GM10266 (cell line): ENCODE measurements at regions not wholly inside any gene's neighbourhood (a gene's known extent, or its start where the extent isn't known, plus 50 kb on each side); places are given as distances from the start of the nearest gene placed in this dataset.

Experiments used
- DNase-seq: peaks from one replicate; pipeline ENCODE4 v3.0.0; 2012; ENCODE audit errors: extremely low spot score
- TF ChIP-seq, protein P1 (sequence below): IDR thresholded peaks from 2 replicates; pipeline ENCODE4 v1.5.1; 2012; ENCODE audit warnings: mild to moderate bottlenecking, low read depth; ENCODE audit not compliant: control insufficient read depth, insufficient read depth; ENCODE audit errors: missing control alignments

DNA sequence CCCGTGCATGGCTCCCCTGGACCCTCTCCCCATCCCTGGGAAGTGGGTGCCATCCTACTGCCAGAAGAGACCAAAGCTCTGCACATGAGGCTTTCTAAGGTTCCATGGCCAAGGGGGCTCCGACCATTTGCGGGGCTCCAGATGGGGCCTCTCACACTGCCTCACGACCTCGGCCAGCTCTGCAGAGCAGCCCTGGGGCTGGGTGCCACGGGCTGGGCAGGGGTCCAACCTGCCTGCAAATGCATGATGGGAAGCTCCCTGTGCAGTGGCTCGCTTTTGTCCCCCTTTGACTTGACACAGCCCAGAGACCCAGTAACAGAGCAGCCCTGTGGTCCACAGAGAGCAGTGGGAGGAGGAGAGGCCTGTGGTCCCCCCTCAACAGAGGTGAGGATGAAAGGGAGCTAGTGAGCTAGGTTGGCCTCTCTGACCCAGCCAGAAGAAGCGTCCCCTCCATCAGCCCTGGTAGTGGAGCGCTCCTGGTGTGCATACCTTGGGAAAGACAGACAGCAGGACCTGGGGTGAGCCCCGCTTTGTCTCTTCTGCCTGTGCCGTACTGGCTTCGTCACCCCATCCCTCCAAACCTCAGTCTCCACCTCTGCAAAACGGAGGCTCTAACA is 174.1 kb downstream of the DDX1 start:
- TF ChIP-seq, protein P1, sequence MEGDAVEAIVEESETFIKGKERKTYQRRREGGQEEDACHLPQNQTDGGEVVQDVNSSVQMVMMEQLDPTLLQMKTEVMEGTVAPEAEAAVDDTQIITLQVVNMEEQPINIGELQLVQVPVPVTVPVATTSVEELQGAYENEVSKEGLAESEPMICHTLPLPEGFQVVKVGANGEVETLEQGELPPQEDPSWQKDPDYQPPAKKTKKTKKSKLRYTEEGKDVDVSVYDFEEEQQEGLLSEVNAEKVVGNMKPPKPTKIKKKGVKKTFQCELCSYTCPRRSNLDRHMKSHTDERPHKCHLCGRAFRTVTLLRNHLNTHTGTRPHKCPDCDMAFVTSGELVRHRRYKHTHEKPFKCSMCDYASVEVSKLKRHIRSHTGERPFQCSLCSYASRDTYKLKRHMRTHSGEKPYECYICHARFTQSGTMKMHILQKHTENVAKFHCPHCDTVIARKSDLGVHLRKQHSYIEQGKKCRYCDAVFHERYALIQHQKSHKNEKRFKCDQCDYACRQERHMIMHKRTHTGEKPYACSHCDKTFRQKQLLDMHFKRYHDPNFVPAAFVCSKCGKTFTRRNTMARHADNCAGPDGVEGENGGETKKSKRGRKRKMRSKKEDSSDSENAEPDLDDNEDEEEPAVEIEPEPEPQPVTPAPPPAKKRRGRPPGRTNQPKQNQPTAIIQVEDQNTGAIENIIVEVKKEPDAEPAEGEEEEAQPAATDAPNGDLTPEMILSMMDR, result no peak

DNA sequence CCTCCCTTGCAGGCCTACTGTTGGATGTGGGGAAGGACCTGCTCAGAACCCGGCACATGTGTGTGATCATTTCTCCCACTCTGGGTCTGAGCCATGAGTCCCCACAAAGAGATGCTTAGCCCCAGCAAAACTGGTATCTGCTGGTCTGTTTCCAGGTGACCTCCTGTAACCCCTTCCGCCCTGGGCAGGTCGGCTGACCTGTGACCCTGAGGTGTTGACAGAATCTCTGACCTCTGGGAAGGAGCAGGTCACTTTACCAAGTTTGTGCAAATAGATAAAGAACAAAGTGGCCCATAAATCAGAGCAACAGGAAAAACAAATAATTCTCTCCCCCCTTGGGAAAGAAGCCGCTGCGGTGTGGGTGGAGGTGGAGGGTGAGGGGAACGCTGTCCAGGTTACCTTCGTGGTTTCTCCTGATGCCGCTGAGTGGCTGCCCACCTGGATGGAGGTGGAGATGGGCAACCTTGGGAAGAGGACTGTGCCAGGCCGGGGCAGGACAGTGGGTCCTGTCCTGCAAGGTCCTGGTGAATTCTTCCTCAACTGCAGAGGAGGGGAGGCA is 174.0 kb upstream of the MYCN start:
- DNase-seq, result no peak
- TF ChIP-seq, protein P1, result no peak

More for the DNA sequence above, 174.1 kb downstream of the DDX1 start:
- no peak for DNase-seq

DNA sequence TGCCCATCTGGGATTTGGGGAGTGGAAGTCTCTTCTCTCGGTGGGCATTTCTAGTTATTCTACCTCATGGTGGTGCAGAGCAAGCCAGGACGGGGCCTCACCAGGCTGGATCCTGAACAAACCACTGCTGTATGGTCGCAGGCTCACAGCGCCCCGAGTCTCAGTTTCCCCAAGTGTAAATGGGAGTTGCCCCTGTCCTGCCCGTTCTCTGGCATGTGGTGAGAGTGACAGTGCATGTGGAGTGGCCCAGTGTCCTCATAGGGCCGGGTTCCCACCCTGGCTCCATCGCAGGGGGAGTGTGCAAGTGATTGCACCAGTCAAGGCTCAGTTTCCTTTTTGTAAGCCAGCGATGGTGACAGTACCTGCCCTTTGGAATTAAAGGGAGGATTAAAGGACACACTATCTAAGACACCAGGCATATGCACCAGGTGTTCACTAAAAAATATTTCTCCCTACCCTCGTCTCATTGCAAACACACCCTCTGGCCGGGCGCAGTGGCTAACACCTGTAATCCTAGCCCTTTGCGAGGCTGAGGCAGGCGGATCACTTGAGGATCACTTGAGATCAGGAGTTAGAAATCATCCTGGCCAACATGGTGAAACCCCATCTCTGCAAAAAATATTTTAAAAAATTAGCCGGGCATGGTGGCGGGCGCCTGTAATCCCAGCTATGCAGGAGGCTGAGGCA is 173.3 kb upstream of the MYCN start:
- DNase-seq, result no peak
- TF ChIP-seq, protein P1, result no peak

DNA sequence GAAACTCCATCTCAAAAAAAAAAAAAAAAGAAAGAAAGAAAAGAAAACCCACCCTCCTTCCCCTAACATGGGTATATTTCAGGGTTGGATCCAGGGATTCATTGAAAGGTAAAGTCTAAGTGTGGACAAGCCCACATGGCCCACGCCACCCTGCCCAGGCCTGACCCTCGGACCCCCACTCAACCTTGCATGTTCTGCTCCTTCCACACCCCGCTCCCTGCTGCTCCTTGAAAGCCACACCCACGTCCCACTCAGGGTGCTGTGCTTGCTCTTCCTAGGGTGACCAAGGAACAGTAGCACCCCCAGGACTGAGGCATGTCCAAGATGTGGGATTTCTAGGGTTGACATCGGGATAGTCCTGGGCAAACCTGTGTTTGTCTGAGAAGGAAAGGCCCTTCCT is 172.7 kb upstream of the MYCN start:
- DNase-seq, result no peak
- TF ChIP-seq, protein P1, result no peak

DNA sequence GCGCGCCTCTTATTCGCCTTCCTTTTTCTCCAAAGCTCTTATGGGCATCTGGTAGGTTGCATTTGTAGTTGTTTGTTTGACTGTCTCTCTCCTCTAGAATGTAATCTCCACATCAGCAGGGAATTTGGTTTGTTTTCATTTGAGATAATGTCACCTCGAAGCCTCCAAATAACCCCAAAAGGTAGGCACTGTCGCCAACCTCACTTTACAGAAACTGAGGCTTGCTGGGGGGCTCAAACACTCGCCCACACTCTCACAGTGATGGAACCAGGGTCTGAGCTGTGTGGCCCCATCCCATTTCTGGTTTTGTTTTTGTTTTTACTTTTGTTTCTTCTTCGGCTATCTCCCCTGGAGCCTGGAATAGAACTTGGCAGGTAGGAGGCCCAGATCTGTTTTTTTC is 172.2 kb upstream of the MYCN start:
- TF ChIP-seq, protein P1, result no peak
- DNase-seq, result no peak

DNA sequence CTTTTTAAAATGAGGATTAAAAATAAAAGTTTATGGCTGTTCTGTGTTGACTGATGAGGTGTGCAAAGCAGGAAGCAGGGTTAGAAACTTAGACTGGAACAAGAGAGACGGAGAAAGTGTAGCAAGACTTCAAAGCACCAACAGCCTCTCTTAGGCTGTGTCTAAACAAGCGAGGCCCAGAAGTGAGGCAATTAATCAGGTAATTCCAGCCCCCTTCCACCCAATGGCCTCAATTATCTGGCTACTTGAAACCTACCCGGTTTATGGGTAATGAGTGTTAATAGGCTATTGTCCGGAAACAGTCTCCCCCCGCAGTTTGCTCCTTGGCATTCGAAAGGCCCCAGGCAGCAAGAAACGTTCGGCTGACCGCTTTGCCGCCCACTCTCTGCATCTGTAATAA is 171.7 kb upstream of the MYCN start:
- no peak for DNase-seq
- TF ChIP-seq, protein P1, result no peak

DNA sequence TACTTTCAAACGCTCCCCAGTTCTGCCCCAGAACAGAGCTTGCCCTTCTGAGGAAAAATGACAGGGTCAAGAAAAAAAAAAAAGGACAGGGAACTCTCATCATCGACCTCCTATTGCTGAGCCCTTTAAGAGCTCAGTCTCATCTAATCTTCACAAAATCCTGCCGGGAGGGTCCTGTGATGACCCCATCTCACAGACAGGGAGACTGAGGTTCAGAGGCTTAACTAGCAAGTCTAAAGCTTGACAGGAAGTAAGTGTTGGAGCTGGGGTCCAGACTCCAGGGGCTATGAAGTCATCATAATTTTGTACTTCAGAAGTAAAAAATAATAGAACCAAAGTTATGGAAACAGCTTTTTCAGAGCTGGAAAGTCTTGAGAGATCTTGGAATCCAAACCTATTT is 171.1 kb upstream of the MYCN start:
- no peak for DNase-seq
- TF ChIP-seq, protein P1, result no peak
